ENCODE measurements at regions not wholly inside any gene's neighbourhood (a gene's known extent, or its start where the extent isn't known, plus 50 kb on each side); places are given as distances from the start of the nearest gene placed in this dataset.

DNA sequence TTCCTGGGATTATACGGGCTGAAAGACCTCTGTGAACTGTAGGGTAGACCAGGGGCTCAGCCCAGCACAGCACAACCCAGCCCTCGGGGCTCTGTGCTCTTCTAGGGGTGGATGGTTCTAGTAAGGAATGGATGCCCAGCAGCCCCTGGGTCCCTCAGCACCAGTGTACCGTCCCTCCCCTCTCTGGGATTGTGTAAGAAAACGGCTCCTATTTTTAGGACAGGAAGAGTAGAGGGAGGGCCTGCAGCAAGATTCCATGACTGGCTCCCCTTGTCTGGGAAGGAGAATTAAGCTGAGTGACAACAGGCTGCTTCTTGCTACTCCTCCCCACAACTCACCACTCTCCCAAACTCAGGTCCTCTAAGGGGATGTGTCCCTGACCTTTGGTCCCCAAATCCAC lies 270.8 kb upstream of the TOPAZ1 start:
- TF ChIP-seq, protein P1, sequence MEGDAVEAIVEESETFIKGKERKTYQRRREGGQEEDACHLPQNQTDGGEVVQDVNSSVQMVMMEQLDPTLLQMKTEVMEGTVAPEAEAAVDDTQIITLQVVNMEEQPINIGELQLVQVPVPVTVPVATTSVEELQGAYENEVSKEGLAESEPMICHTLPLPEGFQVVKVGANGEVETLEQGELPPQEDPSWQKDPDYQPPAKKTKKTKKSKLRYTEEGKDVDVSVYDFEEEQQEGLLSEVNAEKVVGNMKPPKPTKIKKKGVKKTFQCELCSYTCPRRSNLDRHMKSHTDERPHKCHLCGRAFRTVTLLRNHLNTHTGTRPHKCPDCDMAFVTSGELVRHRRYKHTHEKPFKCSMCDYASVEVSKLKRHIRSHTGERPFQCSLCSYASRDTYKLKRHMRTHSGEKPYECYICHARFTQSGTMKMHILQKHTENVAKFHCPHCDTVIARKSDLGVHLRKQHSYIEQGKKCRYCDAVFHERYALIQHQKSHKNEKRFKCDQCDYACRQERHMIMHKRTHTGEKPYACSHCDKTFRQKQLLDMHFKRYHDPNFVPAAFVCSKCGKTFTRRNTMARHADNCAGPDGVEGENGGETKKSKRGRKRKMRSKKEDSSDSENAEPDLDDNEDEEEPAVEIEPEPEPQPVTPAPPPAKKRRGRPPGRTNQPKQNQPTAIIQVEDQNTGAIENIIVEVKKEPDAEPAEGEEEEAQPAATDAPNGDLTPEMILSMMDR (IDR thresholded peaks at IDR 0.05; ENCODE audit: low read length), result no peak
- TF ChIP-seq EZH2 (IDR thresholded peaks at IDR 0.05; ENCODE audit: borderline replicate concordance, low read length), result no peak
